ENCODE measurements at regions not wholly inside any gene's neighbourhood (a gene's known extent, or its start where the extent isn't known, plus 50 kb on each side); places are given as distances from the start of the nearest gene placed in this dataset.

GRCh38 chr2:175808078-175808477 is 194.0 kb downstream of the LNPK start:
- TF ChIP-seq, protein P1, sequence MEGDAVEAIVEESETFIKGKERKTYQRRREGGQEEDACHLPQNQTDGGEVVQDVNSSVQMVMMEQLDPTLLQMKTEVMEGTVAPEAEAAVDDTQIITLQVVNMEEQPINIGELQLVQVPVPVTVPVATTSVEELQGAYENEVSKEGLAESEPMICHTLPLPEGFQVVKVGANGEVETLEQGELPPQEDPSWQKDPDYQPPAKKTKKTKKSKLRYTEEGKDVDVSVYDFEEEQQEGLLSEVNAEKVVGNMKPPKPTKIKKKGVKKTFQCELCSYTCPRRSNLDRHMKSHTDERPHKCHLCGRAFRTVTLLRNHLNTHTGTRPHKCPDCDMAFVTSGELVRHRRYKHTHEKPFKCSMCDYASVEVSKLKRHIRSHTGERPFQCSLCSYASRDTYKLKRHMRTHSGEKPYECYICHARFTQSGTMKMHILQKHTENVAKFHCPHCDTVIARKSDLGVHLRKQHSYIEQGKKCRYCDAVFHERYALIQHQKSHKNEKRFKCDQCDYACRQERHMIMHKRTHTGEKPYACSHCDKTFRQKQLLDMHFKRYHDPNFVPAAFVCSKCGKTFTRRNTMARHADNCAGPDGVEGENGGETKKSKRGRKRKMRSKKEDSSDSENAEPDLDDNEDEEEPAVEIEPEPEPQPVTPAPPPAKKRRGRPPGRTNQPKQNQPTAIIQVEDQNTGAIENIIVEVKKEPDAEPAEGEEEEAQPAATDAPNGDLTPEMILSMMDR (IDR thresholded peaks at IDR 0.05), result no peak
- TF ChIP-seq CEBPB (IDR thresholded peaks at IDR 0.05), result no peak
- no peak for TF ChIP-seq RNF2 (IDR thresholded peaks at IDR 0.05; ENCODE audit: borderline replicate concordance, low read depth)
- TF ChIP-seq RARB (CRISPR knock-in tag; IDR thresholded peaks at IDR 0.05), result no peak
- no peak for TF ChIP-seq SREBF2 (IDR thresholded peaks at IDR 0.05)
